Large intestine (tissue), 3 donors: ENCODE measurements at regions not wholly inside any gene's neighbourhood (a gene's known extent, or its start where the extent isn't known, plus 50 kb on each side); places are given as distances from the start of the nearest gene placed in this dataset.
A peak's percentile ranks its signal among the peaks of the same experiment; 100 is the strongest.
"Not testable (repeated sequence)": the region's sequence is repeated elsewhere in the genome, so short reads cannot be mapped to it uniquely, and the experiment has no call there.

Experiments used
- DNase-seq, 2 donors: peaks; one replicate each; pipeline versions ENCODE4 v3.0.0 to v3.0.0-alpha.2; 2013
- H3K27ac ChIP-seq: one replicate; pipeline ENCODE4 v1.5.1; 2013; ENCODE audit warnings: low read length
- H3K27me3 ChIP-seq: 2 replicates; pipeline ENCODE4 v1.6.1; 2013; ENCODE audit warnings: low read length; ENCODE audit not compliant: control insufficient read depth, insufficient read depth
- H3K36me3 ChIP-seq: 2 replicates; pipeline ENCODE4 v1.6.1; 2013; ENCODE audit warnings: low read length; ENCODE audit not compliant: control insufficient read depth, insufficient read depth
- H3K4me1 ChIP-seq: one replicate; pipeline ENCODE4 v1.6.1; 2013; ENCODE audit warnings: low read length; ENCODE audit not compliant: control insufficient read depth, insufficient read depth
- H3K4me3 ChIP-seq: one replicate; pipeline ENCODE4 v1.5.1; 2013; ENCODE audit warnings: low read length
- H3K9me3 ChIP-seq: one replicate; pipeline ENCODE4 v1.6.1; 2013; ENCODE audit warnings: mild to moderate bottlenecking, low read depth, low read length, moderate library complexity; ENCODE audit not compliant: control insufficient read depth
- WGBS: methylation state at CpG from one replicate; pipeline ENCODE4 v1.1.5; 2013; ENCODE audit warnings: low lambda C conversion rate; ENCODE audit not compliant: insufficient coverage; 5-methylcytosine and 5-hydroxymethylcytosine counted together

- Histone ChIP-seq H3K36me3 (no peaks in the 10 kb centered on the region), H3K9me3 (no peaks in the 10 kb centered on the region), H3K4me1 (peaks cover 4% of the 10 kb centered on the region), H3K4me3 (no peak overlapping the region), H3K27me3 (no peaks in the 10 kb centered on the region), H3K27ac (no peak overlapping the region)
- WGBS, result no CpG with 5 or more reads among the region's 4 CpGs
- DNase-seq, result no peak
These were observed 106.4 kb upstream of the RBBP8 start for GRCh38 chr18:22826726-22827125.

- DNase-seq, result no peak
- H3K36me3 ChIP-seq, result no peaks in the 10 kb centered on the region
- no peaks in the 10 kb centered on the region for H3K9me3 ChIP-seq
- no peaks in the 10 kb centered on the region for H3K27me3 ChIP-seq
- 100% methylated on average over 1 of the region's 3 CpGs for WGBS
- H3K27ac ChIP-seq, result no peak overlapping the region
- H3K4me3 ChIP-seq, result no peak overlapping the region
- H3K4me1 ChIP-seq, result peaks cover 5% of the 10 kb centered on the region
These were observed 105.9 kb upstream of the RBBP8 start for GRCh38 chr18:22827216-22827615.

- no peak overlapping the region for H3K27ac ChIP-seq
- no peak overlapping the region for H3K4me3 ChIP-seq
- WGBS, result 100% methylated on average over 1 of the region's 1 CpG
- H3K27me3 ChIP-seq, result no peaks in the 10 kb centered on the region
- peaks cover 5% of the 10 kb centered on the region for H3K4me1 ChIP-seq
- H3K36me3 ChIP-seq, result no peaks in the 10 kb centered on the region
- DNase-seq, result no peak
- no peaks in the 10 kb centered on the region for H3K9me3 ChIP-seq
These were observed 105.4 kb upstream of the RBBP8 start for GRCh38 chr18:22827741-22828140.

GRCh38 chr18:22828171-22828570 lies 105.0 kb upstream of the RBBP8 start:
- no peak for DNase-seq
- Histone ChIP-seq H3K36me3 (no peaks in the 10 kb centered on the region), H3K4me1 (peaks cover 5% of the 10 kb centered on the region), H3K9me3 (no peaks in the 10 kb centered on the region), H3K27me3 (no peaks in the 10 kb centered on the region), H3K4me3 (no peak overlapping the region), H3K27ac (no peak overlapping the region)
- no CpG with 5 or more reads among the region's 1 CpG for WGBS

GRCh38 chr18:22828583-22828982 lies 104.5 kb upstream of the RBBP8 start:
- no CpG with 5 or more reads among the region's 6 CpGs for WGBS

GRCh38 chr18:22829781-22830180 lies 103.3 kb upstream of the RBBP8 start:
- peaks cover 5% of the 10 kb centered on the region for H3K4me1 ChIP-seq
- no peak overlapping the region for H3K4me3 ChIP-seq
- H3K36me3 ChIP-seq, result no peaks in the 10 kb centered on the region
- H3K27ac ChIP-seq, result no peak overlapping the region
- H3K27me3 ChIP-seq, result no peaks in the 10 kb centered on the region
- no peaks in the 10 kb centered on the region for H3K9me3 ChIP-seq
- WGBS, result 60% methylated on average over 1 of the region's 2 CpGs
- DNase-seq, result no peak

More at GRCh38 chr18:22828583-22828982, 104.5 kb upstream of the RBBP8 start:
- not testable (repeated sequence) for H3K4me1 ChIP-seq, H3K27me3 ChIP-seq, H3K36me3 ChIP-seq, H3K27ac ChIP-seq, H3K9me3 ChIP-seq, H3K4me3 ChIP-seq, DNase-seq

- no peak for DNase-seq
- Histone ChIP-seq H3K4me1 (peaks cover 5% of the 10 kb centered on the region), H3K9me3 (no peaks in the 10 kb centered on the region), H3K4me3 (no peak overlapping the region), H3K36me3 (no peaks in the 10 kb centered on the region), H3K27ac (no peak overlapping the region), H3K27me3 (no peaks in the 10 kb centered on the region)
- 100% methylated on average over 1 of the region's 1 CpG for WGBS
These were observed 102.6 kb upstream of the RBBP8 start for GRCh38 chr18:22830511-22830910.

GRCh38 chr18:22831441-22831904 lies 101.7 kb upstream of the RBBP8 start:
- peak in 1 of 2 donors; percentile 30 for DNase-seq
- Histone ChIP-seq H3K27ac (no peak overlapping the region), H3K27me3 (no peaks in the 10 kb centered on the region), H3K36me3 (no peaks in the 10 kb centered on the region), H3K4me3 (no peak overlapping the region), H3K9me3 (no peaks in the 10 kb centered on the region), H3K4me1 (peaks cover 5% of the 10 kb centered on the region)
- WGBS, result no CpG with 5 or more reads among the region's 1 CpG

GRCh38 chr18:22836932-22837331 lies 96.2 kb upstream of the RBBP8 start:
- H3K4me1 ChIP-seq, result peaks cover 23% of the 10 kb centered on the region
- H3K27ac ChIP-seq, result peak overlapping the region; percentile 57
- no peak overlapping the region for H3K4me3 ChIP-seq
- no peaks in the 10 kb centered on the region for H3K36me3 ChIP-seq
- DNase-seq, result peak in 1 of 2 donors; percentile 60
- no peaks in the 10 kb centered on the region for H3K9me3 ChIP-seq
- no peaks in the 10 kb centered on the region for H3K27me3 ChIP-seq

- Histone ChIP-seq H3K4me1 (peaks cover 23% of the 10 kb centered on the region), H3K9me3 (no peaks in the 10 kb centered on the region), H3K27ac (no peak overlapping the region), H3K27me3 (no peaks in the 10 kb centered on the region), H3K4me3 (no peak overlapping the region), H3K36me3 (no peaks in the 10 kb centered on the region)
- DNase-seq, result no peak
- WGBS, result no CpG with 5 or more reads among the region's 1 CpG
These were observed 94.9 kb upstream of the RBBP8 start for GRCh38 chr18:22838221-22838620.

GRCh38 chr18:22838639-22839277 lies 94.4 kb upstream of the RBBP8 start:
- DNase-seq, result no peak
- Histone ChIP-seq H3K27me3 (no peaks in the 10 kb centered on the region), H3K4me1 (peaks cover 23% of the 10 kb centered on the region), H3K4me3 (no peak overlapping the region), H3K9me3 (no peaks in the 10 kb centered on the region), H3K36me3 (no peaks in the 10 kb centered on the region), H3K27ac (peak overlapping the region; percentile 81)
- 60% methylated on average over 1 of the region's 7 CpGs for WGBS
